ENCODE measurements at regions not wholly inside any gene's neighbourhood (a gene's known extent, or its start where the extent isn't known, plus 50 kb on each side); places are given as distances from the start of the nearest gene placed in this dataset.

- no peak for TF ChIP-seq CTCF (IDR thresholded peaks at IDR 0.05)
- no peak for TF ChIP-seq POLR2A (IDR thresholded peaks at IDR 0.05)
Measured at GRCh38 chr5:112656451-112656850, 81.2 kb upstream of the APC start.
